Activated CD4-positive, alpha-beta T cell treated with anti-CD3 and anti-CD28 coated beads, Interleukin-2, amount 50 U/mL, for 1 hour (primary cell): ENCODE measurements at regions not wholly inside any gene's neighbourhood (a gene's known extent, or its start where the extent isn't known, plus 50 kb on each side); places are given as distances from the start of the nearest gene placed in this dataset.

Experiments used
- DNase-seq: peaks from one replicate; pipeline ENCODE4 v3.0.0-alpha.2; 2020

- no peak for DNase-seq
Measured at GRCh38 chr18:75526038-75526437, 98.5 kb upstream of the SMIM21 start.

GRCh38 chr18:75525331-75525730 is 97.8 kb upstream of the SMIM21 start:
- DNase-seq = no peak

GRCh38 chr18:75524841-75525240 is 97.3 kb upstream of the SMIM21 start:
- no peak for DNase-seq

GRCh38 chr18:75524181-75524580 is 96.7 kb upstream of the SMIM21 start:
- DNase-seq = no peak

- no peak for DNase-seq
Measured at GRCh38 chr18:75521816-75522215, 94.3 kb upstream of the SMIM21 start.

GRCh38 chr18:75518007-75518406 is 90.5 kb upstream of the SMIM21 start:
- DNase-seq = no peak

GRCh38 chr18:75517286-75517685 is 89.8 kb upstream of the SMIM21 start:
- no peak for DNase-seq

- no peak for DNase-seq
Measured at GRCh38 chr18:75507636-75508035, 80.1 kb upstream of the SMIM21 start.

- no peak for DNase-seq
Measured at GRCh38 chr18:75506913-75507312, 79.4 kb upstream of the SMIM21 start.

- no peak for DNase-seq
Measured at GRCh38 chr18:75504469-75504868, 77.0 kb upstream of the SMIM21 start.

- DNase-seq = no peak
Measured at GRCh38 chr18:75503615-75504014, 76.1 kb upstream of the SMIM21 start.

GRCh38 chr18:75502286-75502685 is 74.8 kb upstream of the SMIM21 start:
- DNase-seq = no peak

GRCh38 chr18:75500545-75500944 is 73.0 kb upstream of the SMIM21 start:
- DNase-seq = no peak

GRCh38 chr18:75497576-75498235 is 70.2 kb upstream of the SMIM21 start:
- DNase-seq = no peak

- DNase-seq = no peak
Measured at GRCh38 chr18:75496151-75496550, 68.6 kb upstream of the SMIM21 start.

- DNase-seq = no peak
Measured at GRCh38 chr18:75492852-75493251, 65.3 kb upstream of the SMIM21 start.

GRCh38 chr18:75491361-75491760 is 63.9 kb upstream of the SMIM21 start:
- no peak for DNase-seq

- no peak for DNase-seq
Measured at GRCh38 chr18:75489493-75490190, 62.1 kb upstream of the SMIM21 start.

- DNase-seq = no peak
Measured at GRCh38 chr18:75483662-75484061, 56.2 kb upstream of the SMIM21 start.

- DNase-seq = no peak
Measured at GRCh38 chr18:75482880-75483279, 55.4 kb upstream of the SMIM21 start.

GRCh38 chr18:75480487-75480886 is 53.0 kb upstream of the SMIM21 start:
- no peak for DNase-seq

GRCh38 chr18:75478996-75479880 is 51.7 kb upstream of the SMIM21 start:
- no peak for DNase-seq

- DNase-seq = no peak
Measured at GRCh38 chr18:75477900-75478299, 50.4 kb upstream of the SMIM21 start.
